IMR-90 (cell line): ENCODE measurements at regions not wholly inside any gene's neighbourhood (a gene's known extent, or its start where the extent isn't known, plus 50 kb on each side); places are given as distances from the start of the nearest gene placed in this dataset.

Source experiments
- ATAC-seq: fragments of 200-7000 bp; cut with Tn5 transposase; 2 replicates; pipeline ENCODE4 v1.9.1; 2020; ENCODE audit warnings: low read depth, mild to moderate bottlenecking, moderate library complexity
- BruUV-seq: library from RNA; stranded (reverse); fragments of 400-500 nt; replicated peaks from 2 replicates; lab custom pipeline; 2021; lab: Mats Ljungman, UMichigan
- CTCF ChIA-PET: fragments of 300-600 bp; formaldehyde crosslinking; extraction: SDS; loops from one replicate; lab custom pipeline; 2021; ENCODE audit warnings: antibody characterized with exemption; lab: Yijun Ruan, JAX
- POLR2A ChIA-PET: fragments of 300-600 bp; sonication (Branson Sonifier 250); formaldehyde crosslinking; loops from one replicate; lab custom pipeline; 2022; ENCODE audit warnings: antibody characterized with exemption; ENCODE audit not compliant: unreplicated experiment; lab: Charles Lee
- DNase-seq: peaks from one replicate; pipeline ENCODE4 v3.0.0; 2013
- H2AFZ ChIP-seq: replicated peaks from 2 replicates; pipeline ENCODE3; 2013; ENCODE audit warnings: low read length, mild to moderate bottlenecking; ENCODE audit not compliant: poor library complexity
- H2AK5ac ChIP-seq: 2 replicates; pipeline ENCODE4 v1.6.1; 2013; ENCODE audit warnings: low read depth, low read length, inconsistent platforms
- H2AK9ac ChIP-seq: replicated peaks from 2 replicates; pipeline ENCODE3; 2013; ENCODE audit warnings: mild to moderate bottlenecking, low read depth, low read length, moderate library complexity; ENCODE audit not compliant: poor library complexity
- H2BK120ac ChIP-seq: 2 replicates; pipeline ENCODE4 v1.6.1; 2013; ENCODE audit warnings: low read depth, low read length, inconsistent platforms
- H2BK15ac ChIP-seq: 3 replicates; pipeline ENCODE4 v1.6.1; 2013; ENCODE audit warnings: low read depth, low read length, inconsistent platforms
- H2BK20ac ChIP-seq: 2 replicates; pipeline ENCODE4 v1.6.1; 2013; ENCODE audit warnings: low read depth, mild to moderate bottlenecking, inconsistent platforms, low read length, moderate library complexity
- H2BK5ac ChIP-seq: 2 replicates; pipeline ENCODE4 v1.6.1; 2013; ENCODE audit warnings: mild to moderate bottlenecking, low read depth, low read length, inconsistent platforms; ENCODE audit not compliant: poor library complexity, severe bottlenecking
- H3K14ac ChIP-seq: replicated peaks from 2 replicates; pipeline ENCODE4 v1.6.1; 2013; ENCODE audit warnings: low read depth, low read length, inconsistent platforms
- H3K18ac ChIP-seq: 2 replicates; pipeline ENCODE4 v1.6.1; 2013; ENCODE audit warnings: low read depth, low read length, control low read depth
- H3K23ac ChIP-seq: 2 replicates; pipeline ENCODE4 v1.6.1; 2013; ENCODE audit warnings: low read depth, low read length, inconsistent platforms
- H3K27ac ChIP-seq: 2 replicates; pipeline ENCODE4 v1.5.1; 2013; ENCODE audit warnings: mild to moderate bottlenecking, control low read depth, low read length; ENCODE audit not compliant: insufficient read depth
- H3K27me3 ChIP-seq: 2 replicates; pipeline ENCODE4 v1.6.1; 2013; ENCODE audit warnings: low read length; ENCODE audit not compliant: control insufficient read depth, insufficient read depth
- H3K36me3 ChIP-seq: 2 replicates; pipeline ENCODE4 v1.6.1; 2013; ENCODE audit warnings: low read length, mixed read lengths; ENCODE audit not compliant: control insufficient read depth, insufficient read depth
- H3K4ac ChIP-seq: 2 replicates; pipeline ENCODE4 v1.6.1; 2013; ENCODE audit warnings: low read depth, low read length, inconsistent platforms
- H3K4me1 ChIP-seq: 2 replicates; pipeline ENCODE4 v1.6.1; 2013; ENCODE audit warnings: low read length, mixed read lengths; ENCODE audit not compliant: control insufficient read depth, insufficient read depth
- H3K4me2 ChIP-seq: 2 replicates; pipeline ENCODE4 v1.6.1; 2013; ENCODE audit warnings: low read depth, mild to moderate bottlenecking, control low read depth, low read length, moderate library complexity
- H3K4me3 ChIP-seq: 2 replicates; pipeline ENCODE4 v1.5.1; 2013; ENCODE audit warnings: low read depth, mild to moderate bottlenecking, control low read depth, low read length, moderate library complexity; ENCODE audit not compliant: insufficient read depth
- H3K56ac ChIP-seq: 2 replicates; pipeline ENCODE4 v1.6.1; 2013; ENCODE audit warnings: low read length, inconsistent platforms; ENCODE audit not compliant: insufficient read depth; ENCODE audit errors: extremely low read depth
- H3K79me1 ChIP-seq, 2 experiments: 2 replicates each; pipeline ENCODE4 v1.6.1; 2013; ENCODE audit warnings: low read length in 2 of 2, inconsistent platforms in 1 of 2, low read depth in 1 of 2
- H3K9ac ChIP-seq: 2 replicates; pipeline ENCODE4 v1.6.1; 2013; ENCODE audit warnings: low read depth, low read length, control low read depth
- H3K9me1 ChIP-seq: 2 replicates; pipeline ENCODE4 v1.6.1; 2013; ENCODE audit warnings: low read length, inconsistent platforms; ENCODE audit not compliant: insufficient read depth
- H3K9me3 ChIP-seq: 2 replicates; pipeline ENCODE4 v1.6.1; 2013; ENCODE audit warnings: low read length; ENCODE audit not compliant: control insufficient read depth, insufficient read depth
- H4K20me1 ChIP-seq: 2 replicates; pipeline ENCODE4 v1.6.1; 2013; ENCODE audit warnings: low read length, inconsistent platforms; ENCODE audit not compliant: insufficient read depth
- H4K5ac ChIP-seq: 2 replicates; pipeline ENCODE4 v1.6.1; 2013; ENCODE audit warnings: mild to moderate bottlenecking, low read depth, low read length, control low read depth
- H4K8ac ChIP-seq, 2 experiments: 2 replicates each; pipeline ENCODE4 v1.6.1; 2013; ENCODE audit warnings: low read depth in 2 of 2, low read length in 2 of 2, control low read depth in 1 of 2, inconsistent platforms in 1 of 2
- H4K91ac ChIP-seq: 2 replicates; pipeline ENCODE4 v1.6.1; 2013; ENCODE audit warnings: low read depth, low read length, inconsistent platforms; ENCODE audit not compliant: insufficient read depth
- MAFK ChIP-seq: IDR thresholded peaks from 2 replicates; pipeline ENCODE4 v1.6.1; 2012; ENCODE audit warnings: low read depth, low read length, improper control_type of control experiment
- NFE2L2 ChIP-seq: fragments of 150-350 bp; IDR thresholded peaks from 2 replicates; pipeline ENCODE4 v1.6.1; 2016; ENCODE audit warnings: low read depth, mild to moderate bottlenecking, low read length
- WGBS, 2 experiments: methylation state at CpG; one replicate each; pipeline versions ENCODE4 v1.1.5 to v1.1.7; 2013; ENCODE audit warnings: missing lambda C conversion rate in 2 of 2; ENCODE audit not compliant: insufficient read length in 1 of 2; ENCODE audit errors: extremely low coverage in 2 of 2; 5-methylcytosine and 5-hydroxymethylcytosine counted together
- dilution Hi-C: fragments of 300-500 bp; cut with HindIII; formaldehyde crosslinking; loops from one replicate; pipeline ENCODE4 v1.14.3; 2018; ENCODE audit warnings: low sequenced_read_pairs; ENCODE audit not compliant: unreplicated experiment
- in situ Hi-C: fragments of 300-500 bp; cut with MboI; formaldehyde crosslinking; loops from 3 replicates; pipeline ENCODE4 v1.14.3; 2019; ENCODE audit warnings: low sequenced_read_pairs, inconsistent platforms, mixed read lengths
- intact Hi-C: fragments of 100-400 bp; cut with micrococcal nuclease; formaldehyde crosslinking; loops from 2 replicates; pipeline ENCODE4 v1.10.0; 2022

GRCh38 chr4:60868232-60868960 lies 331.7 kb upstream of the ADGRL3 start:
- Histone ChIP-seq H3K9ac (no peak overlapping the region), H3K18ac (no peak overlapping the region), H3K4me3 (no peak overlapping the region), H2BK120ac (no peak overlapping the region), H2AK9ac (no peak overlapping the region), H4K8ac (no peak overlapping the region), H2BK15ac (no peak overlapping the region), H3K23ac (no peak overlapping the region), H2BK5ac (no peak overlapping the region), H4K5ac (no peak overlapping the region), H3K4me1 (no peaks in the 10 kb centered on the region), H3K27me3 (no peaks in the 10 kb centered on the region), H4K91ac (no peak overlapping the region), H4K20me1 (no peaks in the 10 kb centered on the region), H3K79me1 (no peaks in the 10 kb centered on the region), H3K4ac (no peak overlapping the region), H2BK20ac (no peak overlapping the region), H3K4me2 (no peak overlapping the region), H3K56ac (no peak overlapping the region), H2AK5ac (no peak overlapping the region), H3K36me3 (no peaks in the 10 kb centered on the region), H3K9me1 (no peaks in the 10 kb centered on the region), H3K27ac (no peak overlapping the region), H2AFZ (no peak overlapping the region), H3K14ac (no peak overlapping the region), H3K9me3 (no peaks in the 10 kb centered on the region)
- dilution Hi-C loops (no loop called here), in situ Hi-C loops (no loop called here), intact Hi-C loops (no loop called here)
- no TSS peak for BruUV-seq
- CTCF ChIA-PET: interaction anchor here (0.5 kb wide), 1 partner anchor 180 kb away, joined by 3 read pairs; no protein-coding TSS in a partner anchor
- TF ChIP-seq MAFK (peak; percentile 74), NFE2L2 (no peak)
- ATAC-seq (no peak), DNase-seq (no peak)
- POLR2A ChIA-PET: no interaction called here
- 100% methylated on average over 1 of the region's 3 CpGs; no CpG with 5 or more reads in 1 of the 2 experiments for WGBS, 2 experiments
